ENCODE measurements at regions not wholly inside any gene's neighbourhood (a gene's known extent, or its start where the extent isn't known, plus 50 kb on each side); places are given as distances from the start of the nearest gene placed in this dataset.
A peak's percentile ranks its signal among the peaks of the same experiment; 100 is the strongest.

GRCh38 chr2:118219611-118220010 is 131.3 kb downstream of the INSIG2 start:
- no peaks in the 10 kb centered on the region for H3K9me3 ChIP-seq (ENCODE audit: control insufficient read depth in 2 of 2, low read length in 2 of 2)
- Mint-ChIP-seq H3K4me1 (peaks cover 3 to 21% (median 7%) of the 10 kb centered on the region in 4 donors), H3K9me3 (no peaks in the 10 kb centered on the region), H3K36me3 (no peaks in the 10 kb centered on the region), H3K4me3 (no peak overlapping the region), H3K27ac (no peak overlapping the region), H3K27me3 (peaks cover 66% of the 10 kb centered on the region)
- DNase-seq (no peak), ATAC-seq (ENCODE audit: low read depth in 2 of 2) (no peak)
- H3K27ac ChIP-seq (ENCODE audit: insufficient read depth, low read length, poor library complexity, severe bottlenecking), result no peak overlapping the region
- peaks cover 13% of the 10 kb centered on the region for H3K4me1 ChIP-seq (ENCODE audit: control insufficient read depth, insufficient read depth, low read length, poor library complexity, severe bottlenecking)
- H3K4me3 ChIP-seq (ENCODE audit: low read depth, low read length), result no peak overlapping the region
- H3K36me3 ChIP-seq (ENCODE audit: control insufficient read depth, insufficient read depth, low read length), result no peaks in the 10 kb centered on the region
- H3K27me3 ChIP-seq (ENCODE audit: control insufficient read depth, insufficient read depth, low read length), result peaks cover 34% of the 10 kb centered on the region

GRCh38 chr2:118216224-118216623 is 128.0 kb downstream of the INSIG2 start:
- Mint-ChIP-seq H3K27ac (no peak overlapping the region), H3K4me1 (no peaks in the 10 kb centered on the region), H3K36me3 (no peaks in the 10 kb centered on the region), H3K4me3 (no peak overlapping the region), H3K9me3 (peaks cover 0 to 1% (median 0%) of the 10 kb centered on the region in 7 donors), H3K27me3 (peaks cover 63% of the 10 kb centered on the region)
- no peak for ATAC-seq (ENCODE audit: low read depth in 2 of 2)
- Histone ChIP-seq H3K36me3 (ENCODE audit: control insufficient read depth, insufficient read depth, low read length) (no peaks in the 10 kb centered on the region), H3K4me1 (ENCODE audit: control insufficient read depth, insufficient read depth, low read length, poor library complexity, severe bottlenecking) (no peaks in the 10 kb centered on the region), H3K4me3 (ENCODE audit: low read depth, low read length) (no peak overlapping the region), H3K9me3 (ENCODE audit: control insufficient read depth in 2 of 2, low read length in 2 of 2) (no peaks in the 10 kb centered on the region), H3K27me3 (ENCODE audit: control insufficient read depth, insufficient read depth, low read length) (peaks cover 17% of the 10 kb centered on the region), H3K27ac (ENCODE audit: insufficient read depth, low read length, poor library complexity, severe bottlenecking) (no peak overlapping the region)
- no peak for DNase-seq

GRCh38 chr2:118209727-118210126 is 121.5 kb downstream of the INSIG2 start:
- H3K27ac Mint-ChIP-seq, result no peak overlapping the region
- peaks cover 0 to 1% (median 0%) of the 10 kb centered on the region in 7 donors for H3K9me3 Mint-ChIP-seq
- H3K27ac ChIP-seq (ENCODE audit: insufficient read depth, low read length, poor library complexity, severe bottlenecking), result no peak overlapping the region
- no peaks in the 10 kb centered on the region for H3K9me3 ChIP-seq (ENCODE audit: control insufficient read depth in 2 of 2, low read length in 2 of 2)
- H3K36me3 Mint-ChIP-seq, result no peaks in the 10 kb centered on the region
- H3K4me1 Mint-ChIP-seq, result no peaks in the 10 kb centered on the region
- peaks cover 10% of the 10 kb centered on the region for H3K27me3 ChIP-seq (ENCODE audit: control insufficient read depth, insufficient read depth, low read length)
- no peak for ATAC-seq (ENCODE audit: low read depth in 2 of 2)
- H3K36me3 ChIP-seq (ENCODE audit: control insufficient read depth, insufficient read depth, low read length), result no peaks in the 10 kb centered on the region
- peaks cover 53% of the 10 kb centered on the region for H3K27me3 Mint-ChIP-seq
- no peak overlapping the region for H3K4me3 ChIP-seq (ENCODE audit: low read depth, low read length)
- H3K4me1 ChIP-seq (ENCODE audit: control insufficient read depth, insufficient read depth, low read length, poor library complexity, severe bottlenecking), result no peaks in the 10 kb centered on the region
- no peak for DNase-seq
- no peak overlapping the region for H3K4me3 Mint-ChIP-seq

GRCh38 chr2:118207889-118208288 is 119.6 kb downstream of the INSIG2 start:
- no peak for DNase-seq

GRCh38 chr2:118202707-118203303 is 114.5 kb downstream of the INSIG2 start:
- Histone ChIP-seq H3K4me1 (ENCODE audit: control insufficient read depth, insufficient read depth, low read length, poor library complexity, severe bottlenecking) (no peaks in the 10 kb centered on the region), H3K36me3 (ENCODE audit: control insufficient read depth, insufficient read depth, low read length) (no peaks in the 10 kb centered on the region), H3K27me3 (ENCODE audit: control insufficient read depth, insufficient read depth, low read length) (no peaks in the 10 kb centered on the region), H3K9me3 (ENCODE audit: control insufficient read depth in 2 of 2, low read length in 2 of 2) (no peaks in the 10 kb centered on the region), H3K27ac (ENCODE audit: insufficient read depth, low read length, poor library complexity, severe bottlenecking) (no peak overlapping the region), H3K4me3 (ENCODE audit: low read depth, low read length) (no peak overlapping the region)
- DNase-seq (peak; percentile 28 to 67 (median 46)), ATAC-seq (ENCODE audit: low read depth in 2 of 2) (peak; percentile 79 to 81)
- Mint-ChIP-seq H3K36me3 (no peaks in the 10 kb centered on the region), H3K9me3 (no peaks in the 10 kb centered on the region), H3K27ac (no peak overlapping the region), H3K4me3 (peak overlapping the region in 2 of 4 donors; percentile 13 to 49), H3K4me1 (peaks cover 0 to 5% (median 2%) of the 10 kb centered on the region in 4 donors), H3K27me3 (peaks cover 26% of the 10 kb centered on the region)

More at GRCh38 chr2:118207889-118208288, 119.6 kb downstream of the INSIG2 start:
- Mint-ChIP-seq H3K9me3 (peaks cover 0 to 1% (median 0%) of the 10 kb centered on the region in 7 donors), H3K36me3 (no peaks in the 10 kb centered on the region), H3K4me3 (no peak overlapping the region), H3K4me1 (peaks cover 0 to 2% (median 1%) of the 10 kb centered on the region in 4 donors), H3K27ac (no peak overlapping the region), H3K27me3 (peaks cover 46% of the 10 kb centered on the region)
- Histone ChIP-seq H3K27me3 (ENCODE audit: control insufficient read depth, insufficient read depth, low read length) (peaks cover 10% of the 10 kb centered on the region), H3K9me3 (ENCODE audit: control insufficient read depth in 2 of 2, low read length in 2 of 2) (no peaks in the 10 kb centered on the region), H3K4me1 (ENCODE audit: control insufficient read depth, insufficient read depth, low read length, poor library complexity, severe bottlenecking) (no peaks in the 10 kb centered on the region), H3K27ac (ENCODE audit: insufficient read depth, low read length, poor library complexity, severe bottlenecking) (no peak overlapping the region), H3K36me3 (ENCODE audit: control insufficient read depth, insufficient read depth, low read length) (no peaks in the 10 kb centered on the region), H3K4me3 (ENCODE audit: low read depth, low read length) (no peak overlapping the region)
- ATAC-seq (ENCODE audit: low read depth in 2 of 2), result no peak

- Histone ChIP-seq H3K36me3 (ENCODE audit: control insufficient read depth, insufficient read depth, low read length) (no peaks in the 10 kb centered on the region), H3K4me1 (ENCODE audit: control insufficient read depth, insufficient read depth, low read length, poor library complexity, severe bottlenecking) (no peaks in the 10 kb centered on the region), H3K9me3 (ENCODE audit: control insufficient read depth in 2 of 2, low read length in 2 of 2) (no peaks in the 10 kb centered on the region), H3K27me3 (ENCODE audit: control insufficient read depth, insufficient read depth, low read length) (no peaks in the 10 kb centered on the region), H3K27ac (ENCODE audit: insufficient read depth, low read length, poor library complexity, severe bottlenecking) (no peak overlapping the region), H3K4me3 (ENCODE audit: low read depth, low read length) (no peak overlapping the region)
- peaks cover 11% of the 10 kb centered on the region for H3K27me3 Mint-ChIP-seq
- ATAC-seq (ENCODE audit: low read depth in 2 of 2), result no peak
- H3K9me3 Mint-ChIP-seq, result no peaks in the 10 kb centered on the region
- no peak for DNase-seq
- H3K4me3 Mint-ChIP-seq, result no peak overlapping the region
- peak overlapping the region in 1 of 3 donors; percentile 39 for H3K27ac Mint-ChIP-seq
- H3K36me3 Mint-ChIP-seq, result no peaks in the 10 kb centered on the region
- peaks cover 0 to 7% (median 2%) of the 10 kb centered on the region in 4 donors for H3K4me1 Mint-ChIP-seq
Observed at GRCh38 chr2:118198268-118198667, 110.0 kb downstream of the INSIG2 start.

GRCh38 chr2:118197011-118197675 is 108.9 kb downstream of the INSIG2 start:
- no peaks in the 10 kb centered on the region for H3K4me1 ChIP-seq (ENCODE audit: control insufficient read depth, insufficient read depth, low read length, poor library complexity, severe bottlenecking)
- Mint-ChIP-seq H3K27ac (no peak overlapping the region), H3K27me3 (peaks cover 6% of the 10 kb centered on the region), H3K36me3 (no peaks in the 10 kb centered on the region), H3K4me3 (no peak overlapping the region), H3K4me1 (peaks cover 0 to 2% (median 0%) of the 10 kb centered on the region in 4 donors), H3K9me3 (peaks cover 0 to 2% (median 0%) of the 10 kb centered on the region in 7 donors)
- ATAC-seq (ENCODE audit: low read depth in 2 of 2) (no peak), DNase-seq (peak in 1 of 3 donors; percentile 16)
- no peak overlapping the region for H3K4me3 ChIP-seq (ENCODE audit: low read depth, low read length)
- no peaks in the 10 kb centered on the region for H3K27me3 ChIP-seq (ENCODE audit: control insufficient read depth, insufficient read depth, low read length)
- no peaks in the 10 kb centered on the region for H3K9me3 ChIP-seq (ENCODE audit: control insufficient read depth in 2 of 2, low read length in 2 of 2)
- no peaks in the 10 kb centered on the region for H3K36me3 ChIP-seq (ENCODE audit: control insufficient read depth, insufficient read depth, low read length)
- H3K27ac ChIP-seq (ENCODE audit: insufficient read depth, low read length, poor library complexity, severe bottlenecking), result no peak overlapping the region

GRCh38 chr2:118190474-118190873 is 102.2 kb downstream of the INSIG2 start:
- H3K4me3 Mint-ChIP-seq, result peak overlapping the region in 1 of 4 donors; percentile 39
- peaks cover 3 to 21% (median 13%) of the 10 kb centered on the region in 4 donors for H3K4me1 Mint-ChIP-seq
- no peak for ATAC-seq (ENCODE audit: low read depth in 2 of 2)
- Histone ChIP-seq H3K4me1 (ENCODE audit: control insufficient read depth, insufficient read depth, low read length, poor library complexity, severe bottlenecking) (no peaks in the 10 kb centered on the region), H3K4me3 (ENCODE audit: low read depth, low read length) (no peak overlapping the region), H3K27me3 (ENCODE audit: control insufficient read depth, insufficient read depth, low read length) (no peaks in the 10 kb centered on the region), H3K27ac (ENCODE audit: insufficient read depth, low read length, poor library complexity, severe bottlenecking) (no peak overlapping the region), H3K9me3 (ENCODE audit: control insufficient read depth in 2 of 2, low read length in 2 of 2) (no peaks in the 10 kb centered on the region), H3K36me3 (ENCODE audit: control insufficient read depth, insufficient read depth, low read length) (no peaks in the 10 kb centered on the region)
- no peak for DNase-seq
- H3K36me3 Mint-ChIP-seq, result no peaks in the 10 kb centered on the region
- peaks cover 0 to 2% (median 0%) of the 10 kb centered on the region in 7 donors for H3K9me3 Mint-ChIP-seq
- H3K27me3 Mint-ChIP-seq, result peaks cover 7% of the 10 kb centered on the region
- no peak overlapping the region for H3K27ac Mint-ChIP-seq
